HAP-1 (cell line): ENCODE measurements at regions not wholly inside any gene's neighbourhood (a gene's known extent, or its start where the extent isn't known, plus 50 kb on each side); places are given as distances from the start of the nearest gene placed in this dataset.

Experiments
- DNase-seq, 2 experiments: peaks; one replicate each; pipeline ENCODE4 v3.0.0-alpha.2; 2016 to 2020; ENCODE audit warnings: low spot score in 2 of 2
- H3K27me3 ChIP-seq: fragments of 250-450 bp; sonication (Bioruptor Pico); 2 replicates; pipeline ENCODE4 v1.5.1; 2020; ENCODE audit warnings: low read depth, mild to moderate bottlenecking, moderate library complexity
- H3K36me3 ChIP-seq: fragments of 250-450 bp; sonication (Bioruptor Pico); replicated peaks from 2 replicates; pipeline ENCODE4 v1.5.1; 2020; ENCODE audit warnings: mild to moderate bottlenecking
- H3K4me1 ChIP-seq: fragments of 250-450 bp; sonication (Bioruptor Pico); 2 replicates; pipeline ENCODE4 v1.5.1; 2020; ENCODE audit warnings: mild to moderate bottlenecking
- H3K4me3 ChIP-seq: fragments of 250-450 bp; sonication (Bioruptor Pico); 2 replicates; pipeline ENCODE4 v1.5.1; 2020; ENCODE audit warnings: mild to moderate bottlenecking, moderate library complexity
- H3K9me3 ChIP-seq: fragments of 250-450 bp; sonication (Bioruptor Pico); 2 replicates; pipeline ENCODE4 v1.5.1; 2020; ENCODE audit warnings: mild to moderate bottlenecking, moderate library complexity
- in situ Hi-C: fragments of 300-500 bp; cut with MboI; formaldehyde crosslinking; loops from 3 replicates; pipeline ENCODE4 v1.14.3; 2020; ENCODE audit warnings: low sequenced_read_pairs, inconsistent platforms, mixed read lengths

- Histone ChIP-seq H3K36me3 (no peaks in the 10 kb centered on the region), H3K4me1 (peaks cover 18% of the 10 kb centered on the region), H3K27me3 (no peaks in the 10 kb centered on the region), H3K9me3 (no peaks in the 10 kb centered on the region), H3K4me3 (no peak overlapping the region)
- in situ Hi-C loops: no loop called here
- DNase-seq: no peak
These were observed 155.7 kb upstream of the BTG1 start for GRCh38 chr12:92301356-92301755.

- Histone ChIP-seq H3K36me3 (no peaks in the 10 kb centered on the region), H3K4me3 (no peak overlapping the region), H3K4me1 (peaks cover 18% of the 10 kb centered on the region), H3K27me3 (no peaks in the 10 kb centered on the region), H3K9me3 (no peaks in the 10 kb centered on the region)
- DNase-seq: no peak
- in situ Hi-C loops: no loop called here
These were observed 155.1 kb upstream of the BTG1 start for GRCh38 chr12:92300777-92301176.

- peaks cover 14% of the 10 kb centered on the region for H3K4me1 ChIP-seq
- H3K27me3 ChIP-seq: no peaks in the 10 kb centered on the region
- H3K9me3 ChIP-seq: no peaks in the 10 kb centered on the region
- H3K36me3 ChIP-seq: no peaks in the 10 kb centered on the region
- in situ Hi-C loops: no loop called here
- DNase-seq: no peak
- H3K4me3 ChIP-seq: no peak overlapping the region
These were observed 154.1 kb upstream of the BTG1 start for GRCh38 chr12:92299744-92300143.

- H3K27me3 ChIP-seq: no peaks in the 10 kb centered on the region
These were observed 153.7 kb upstream of the BTG1 start for GRCh38 chr12:92299344-92299743.

GRCh38 chr12:92297932-92298696 is 152.5 kb upstream of the BTG1 start:
- Histone ChIP-seq H3K27me3 (no peaks in the 10 kb centered on the region), H3K9me3 (no peaks in the 10 kb centered on the region), H3K4me1 (no peaks in the 10 kb centered on the region), H3K4me3 (no peak overlapping the region), H3K36me3 (no peaks in the 10 kb centered on the region)
- no peak for DNase-seq
- in situ Hi-C loops: no loop called here

More at GRCh38 chr12:92299344-92299743, 153.7 kb upstream of the BTG1 start:
- no peak for DNase-seq
- no peaks in the 10 kb centered on the region for H3K36me3 ChIP-seq
- H3K9me3 ChIP-seq: no peaks in the 10 kb centered on the region
- H3K4me1 ChIP-seq: peaks cover 10% of the 10 kb centered on the region
- in situ Hi-C loops: no loop called here
- no peak overlapping the region for H3K4me3 ChIP-seq

GRCh38 chr12:92297405-92297804 is 151.8 kb upstream of the BTG1 start:
- Histone ChIP-seq H3K27me3 (no peaks in the 10 kb centered on the region), H3K9me3 (no peaks in the 10 kb centered on the region), H3K4me1 (no peaks in the 10 kb centered on the region), H3K4me3 (no peak overlapping the region), H3K36me3 (no peaks in the 10 kb centered on the region)
- in situ Hi-C loops: no loop called here
- no peak for DNase-seq

- no peak for DNase-seq
- H3K4me1 ChIP-seq: no peaks in the 10 kb centered on the region
- no peak overlapping the region for H3K4me3 ChIP-seq
- no peaks in the 10 kb centered on the region for H3K9me3 ChIP-seq
- in situ Hi-C loops: no loop called here
- no peaks in the 10 kb centered on the region for H3K36me3 ChIP-seq
- no peaks in the 10 kb centered on the region; the same call in 1 of the 2 replicates for H3K27me3 ChIP-seq
These were observed 149.9 kb upstream of the BTG1 start for GRCh38 chr12:92295523-92295922.

- Histone ChIP-seq H3K36me3 (no peaks in the 10 kb centered on the region), H3K9me3 (no peaks in the 10 kb centered on the region), H3K27me3 (no peaks in the 10 kb centered on the region; the same call in 1 of the 2 replicates), H3K4me3 (no peak overlapping the region), H3K4me1 (no peaks in the 10 kb centered on the region)
- DNase-seq: no peak
- in situ Hi-C loops: no loop called here
These were observed 149.2 kb upstream of the BTG1 start for GRCh38 chr12:92294676-92295440.

- no peaks in the 10 kb centered on the region for H3K4me1 ChIP-seq
- H3K4me3 ChIP-seq: no peak overlapping the region
- H3K9me3 ChIP-seq: no peaks in the 10 kb centered on the region
- in situ Hi-C loops: no loop called here
- no peaks in the 10 kb centered on the region; the same call in 1 of the 2 replicates for H3K27me3 ChIP-seq
- H3K36me3 ChIP-seq: no peaks in the 10 kb centered on the region
- DNase-seq: no peak
These were observed 146.4 kb upstream of the BTG1 start for GRCh38 chr12:92292016-92292415.

- in situ Hi-C loops: no loop called here
- Histone ChIP-seq H3K4me3 (no peak overlapping the region), H3K4me1 (no peaks in the 10 kb centered on the region), H3K27me3 (no peaks in the 10 kb centered on the region; the same call in 1 of the 2 replicates), H3K36me3 (no peaks in the 10 kb centered on the region), H3K9me3 (no peaks in the 10 kb centered on the region)
- DNase-seq: no peak
These were observed 145.2 kb upstream of the BTG1 start for GRCh38 chr12:92290886-92291285.

GRCh38 chr12:92290350-92290695 is 144.7 kb upstream of the BTG1 start:
- Histone ChIP-seq H3K27me3 (no peaks in the 10 kb centered on the region; the same call in 1 of the 2 replicates), H3K9me3 (no peaks in the 10 kb centered on the region), H3K36me3 (no peaks in the 10 kb centered on the region), H3K4me1 (no peaks in the 10 kb centered on the region), H3K4me3 (no peak overlapping the region)
- DNase-seq: no peak
- in situ Hi-C loops: no loop called here

- Histone ChIP-seq H3K4me3 (no peak overlapping the region), H3K4me1 (no peaks in the 10 kb centered on the region), H3K27me3 (no peaks in the 10 kb centered on the region; the same call in 1 of the 2 replicates), H3K36me3 (no peaks in the 10 kb centered on the region), H3K9me3 (no peaks in the 10 kb centered on the region)
- no peak for DNase-seq
- in situ Hi-C loops: no loop called here
These were observed 144.1 kb upstream of the BTG1 start for GRCh38 chr12:92289629-92290349.

- no peaks in the 10 kb centered on the region; the same call in 1 of the 2 replicates for H3K27me3 ChIP-seq
- DNase-seq: no peak
- in situ Hi-C loops: no loop called here
- H3K36me3 ChIP-seq: no peaks in the 10 kb centered on the region
- no peaks in the 10 kb centered on the region for H3K4me1 ChIP-seq
- no peaks in the 10 kb centered on the region for H3K9me3 ChIP-seq
- H3K4me3 ChIP-seq: no peak overlapping the region
These were observed 142.9 kb upstream of the BTG1 start for GRCh38 chr12:92288561-92288960.

GRCh38 chr12:92278378-92278828 is 132.8 kb upstream of the BTG1 start:
- no peak for DNase-seq
- peaks cover 12% of the 10 kb centered on the region for H3K27me3 ChIP-seq
- in situ Hi-C loops: no loop called here

More at GRCh38 chr12:92278378-92278828, 132.8 kb upstream of the BTG1 start:
- Histone ChIP-seq H3K4me3 (no peak overlapping the region), H3K36me3 (no peaks in the 10 kb centered on the region), H3K9me3 (no peaks in the 10 kb centered on the region), H3K4me1 (no peaks in the 10 kb centered on the region; the same call in 1 of the 2 replicates)
